PFSK-1 (cell line): ENCODE measurements at regions not wholly inside any gene's neighbourhood (a gene's known extent, or its start where the extent isn't known, plus 50 kb on each side); places are given as distances from the start of the nearest gene placed in this dataset.

Experiments
- FOXP2 ChIP-seq: optimal IDR thresholded peaks from 2 replicates; pipeline ENCODE3; 2011; ENCODE audit warnings: borderline replicate concordance, control low read depth, inconsistent platforms; ENCODE audit not compliant: insufficient read depth; ENCODE audit errors: extremely low read length, extremely low read depth
- POLR2AphosphoS5 ChIP-seq: IDR thresholded peaks from 2 replicates; pipeline ENCODE4 v1.6.1; 2012; ENCODE audit warnings: low read depth, mild to moderate bottlenecking, control low read depth, low read length, moderate library complexity
- REST ChIP-seq, 2 experiments: IDR thresholded peaks; 2 replicates each; pipeline versions ENCODE4 v1.6.1 to v1.8.0; 2011 to 2012; ENCODE audit warnings: low read depth in 2 of 2, low read length in 2 of 2, control low read depth in 1 of 2, inconsistent platforms in 1 of 2, mild to moderate bottlenecking in 1 of 2, moderate library complexity in 1 of 2; ENCODE audit not compliant: insufficient read depth in 1 of 2
- SIN3A ChIP-seq: IDR thresholded peaks from 2 replicates; pipeline ENCODE4 v1.6.1; 2012; ENCODE audit warnings: mild to moderate bottlenecking, low read length, moderate library complexity, borderline replicate concordance; ENCODE audit not compliant: insufficient read depth
- TAF1 ChIP-seq: IDR thresholded peaks from 2 replicates; pipeline ENCODE4 v1.6.1; 2012; ENCODE audit warnings: low read length, control low read depth, borderline replicate concordance; ENCODE audit not compliant: insufficient read depth

GRCh38 chr21:15126948-15127347 lies 62.1 kb upstream of the NRIP1 start:
- no peak for TF ChIP-seq FOXP2
- no peak for TF ChIP-seq TAF1
- no peak for TF ChIP-seq REST (IDR thresholded peaks at IDR 0.05; ENCODE audit: insufficient read depth in 1 of 2, low read depth in 2 of 2, low read length in 2 of 2)
- no peak for TF ChIP-seq SIN3A
- TF ChIP-seq POLR2AphosphoS5: no peak

GRCh38 chr21:15127437-15127836 lies 62.6 kb upstream of the NRIP1 start:
- no peak for TF ChIP-seq SIN3A
- TF ChIP-seq REST (IDR thresholded peaks at IDR 0.05; ENCODE audit: insufficient read depth in 1 of 2, low read depth in 2 of 2, low read length in 2 of 2): no peak
- no peak for TF ChIP-seq FOXP2
- TF ChIP-seq POLR2AphosphoS5: no peak
- no peak for TF ChIP-seq TAF1

GRCh38 chr21:15128267-15128666 lies 63.5 kb upstream of the NRIP1 start:
- TF ChIP-seq TAF1 (no peak), SIN3A (no peak), POLR2AphosphoS5 (no peak), FOXP2 (no peak), REST (IDR thresholded peaks at IDR 0.05; ENCODE audit: insufficient read depth in 1 of 2, low read depth in 2 of 2, low read length in 2 of 2) (no peak)

GRCh38 chr21:15130326-15130725 lies 65.5 kb upstream of the NRIP1 start:
- TF ChIP-seq SIN3A (no peak), POLR2AphosphoS5 (no peak), TAF1 (no peak), REST (IDR thresholded peaks at IDR 0.05; ENCODE audit: insufficient read depth in 1 of 2, low read depth in 2 of 2, low read length in 2 of 2) (no peak), FOXP2 (no peak)

GRCh38 chr21:15130751-15131150 lies 66.0 kb upstream of the NRIP1 start:
- no peak for TF ChIP-seq TAF1
- no peak for TF ChIP-seq POLR2AphosphoS5
- no peak for TF ChIP-seq REST (IDR thresholded peaks at IDR 0.05; ENCODE audit: insufficient read depth in 1 of 2, low read depth in 2 of 2, low read length in 2 of 2)
